ENCODE measurements at regions not wholly inside any gene's neighbourhood (a gene's known extent, or its start where the extent isn't known, plus 50 kb on each side); places are given as distances from the start of the nearest gene placed in this dataset.

GRCh38 chr2:64704161-64704560 lies 50.4 kb upstream of the SERTAD2 start:
- H3K27me3 ChIP-seq (ENCODE audit: control insufficient read depth, insufficient read depth, low read length) = no peaks in the 10 kb centered on the region
- H3K4me3 ChIP-seq (ENCODE audit: low read length) = no peak overlapping the region
- no peaks in the 10 kb centered on the region for H3K36me3 ChIP-seq (ENCODE audit: control insufficient read depth, insufficient read depth, low read length)
- no peaks in the 10 kb centered on the region for H3K4me1 ChIP-seq (ENCODE audit: control insufficient read depth, insufficient read depth, low read length)
- H3K27ac ChIP-seq (ENCODE audit: low read depth, low read length) = no peak overlapping the region
- no peak overlapping the region for H3K9ac ChIP-seq (ENCODE audit: low read length)

GRCh38 chr2:64704996-64705395 lies 51.3 kb upstream of the SERTAD2 start:
- no peak overlapping the region for H3K4me3 ChIP-seq (ENCODE audit: low read length)
- no peaks in the 10 kb centered on the region for H3K27me3 ChIP-seq (ENCODE audit: control insufficient read depth, insufficient read depth, low read length)
- H3K4me1 ChIP-seq (ENCODE audit: control insufficient read depth, insufficient read depth, low read length) = no peaks in the 10 kb centered on the region

GRCh38 chr2:64707276-64707675 lies 53.6 kb upstream of the SERTAD2 start:
- H3K27ac ChIP-seq (ENCODE audit: low read depth, low read length) = no peak overlapping the region
- H3K36me3 ChIP-seq (ENCODE audit: control insufficient read depth, insufficient read depth, low read length) = no peaks in the 10 kb centered on the region
- no peaks in the 10 kb centered on the region for H3K27me3 ChIP-seq (ENCODE audit: control insufficient read depth, insufficient read depth, low read length)
- no peak overlapping the region for H3K9ac ChIP-seq (ENCODE audit: low read length)
- no peak overlapping the region for H3K4me3 ChIP-seq (ENCODE audit: low read length)
- no peaks in the 10 kb centered on the region for H3K4me1 ChIP-seq (ENCODE audit: control insufficient read depth, insufficient read depth, low read length)

More at GRCh38 chr2:64704996-64705395, 51.3 kb upstream of the SERTAD2 start:
- no peak overlapping the region for H3K9ac ChIP-seq (ENCODE audit: low read length)
- no peak overlapping the region for H3K27ac ChIP-seq (ENCODE audit: low read depth, low read length)
- no peaks in the 10 kb centered on the region for H3K36me3 ChIP-seq (ENCODE audit: control insufficient read depth, insufficient read depth, low read length)

GRCh38 chr2:64708829-64709228 lies 55.1 kb upstream of the SERTAD2 start:
- H3K27ac ChIP-seq (ENCODE audit: low read depth, low read length) = no peak overlapping the region
- no peaks in the 10 kb centered on the region for H3K4me1 ChIP-seq (ENCODE audit: control insufficient read depth, insufficient read depth, low read length)
- no peaks in the 10 kb centered on the region for H3K27me3 ChIP-seq (ENCODE audit: control insufficient read depth, insufficient read depth, low read length)
- no peak overlapping the region for H3K9ac ChIP-seq (ENCODE audit: low read length)
- H3K4me3 ChIP-seq (ENCODE audit: low read length) = no peak overlapping the region
- no peaks in the 10 kb centered on the region for H3K36me3 ChIP-seq (ENCODE audit: control insufficient read depth, insufficient read depth, low read length)

GRCh38 chr2:64711252-64711800 lies 57.6 kb upstream of the SERTAD2 start:
- no peaks in the 10 kb centered on the region for H3K4me1 ChIP-seq (ENCODE audit: control insufficient read depth, insufficient read depth, low read length)

GRCh38 chr2:64713686-64714085 lies 60.0 kb upstream of the SERTAD2 start:
- Histone ChIP-seq H3K9ac (ENCODE audit: low read length) (no peak overlapping the region), H3K4me3 (ENCODE audit: low read length) (no peak overlapping the region), H3K27ac (ENCODE audit: low read depth, low read length) (no peak overlapping the region), H3K27me3 (ENCODE audit: control insufficient read depth, insufficient read depth, low read length) (no peaks in the 10 kb centered on the region), H3K36me3 (ENCODE audit: control insufficient read depth, insufficient read depth, low read length) (no peaks in the 10 kb centered on the region), H3K4me1 (ENCODE audit: control insufficient read depth, insufficient read depth, low read length) (no peaks in the 10 kb centered on the region)

More at GRCh38 chr2:64711252-64711800, 57.6 kb upstream of the SERTAD2 start:
- no peaks in the 10 kb centered on the region for H3K36me3 ChIP-seq (ENCODE audit: control insufficient read depth, insufficient read depth, low read length)
- no peak overlapping the region for H3K27ac ChIP-seq (ENCODE audit: low read depth, low read length)
- H3K27me3 ChIP-seq (ENCODE audit: control insufficient read depth, insufficient read depth, low read length) = no peaks in the 10 kb centered on the region
- H3K4me3 ChIP-seq (ENCODE audit: low read length) = no peak overlapping the region
- H3K9ac ChIP-seq (ENCODE audit: low read length) = no peak overlapping the region

- Histone ChIP-seq H3K36me3 (ENCODE audit: control insufficient read depth, insufficient read depth, low read length) (no peaks in the 10 kb centered on the region), H3K4me3 (ENCODE audit: low read length) (no peak overlapping the region), H3K9ac (ENCODE audit: low read length) (no peak overlapping the region), H3K27me3 (ENCODE audit: control insufficient read depth, insufficient read depth, low read length) (no peaks in the 10 kb centered on the region), H3K4me1 (ENCODE audit: control insufficient read depth, insufficient read depth, low read length) (no peaks in the 10 kb centered on the region), H3K27ac (ENCODE audit: low read depth, low read length) (no peak overlapping the region)
Observed at GRCh38 chr2:64716569-64716968, 62.9 kb upstream of the SERTAD2 start.

- Histone ChIP-seq H3K4me3 (ENCODE audit: low read length) (no peak overlapping the region), H3K27ac (ENCODE audit: low read depth, low read length) (no peak overlapping the region), H3K27me3 (ENCODE audit: control insufficient read depth, insufficient read depth, low read length) (no peaks in the 10 kb centered on the region), H3K4me1 (ENCODE audit: control insufficient read depth, insufficient read depth, low read length) (no peaks in the 10 kb centered on the region), H3K36me3 (ENCODE audit: control insufficient read depth, insufficient read depth, low read length) (no peaks in the 10 kb centered on the region), H3K9ac (ENCODE audit: low read length) (no peak overlapping the region)
Observed at GRCh38 chr2:64718250-64718885, 64.7 kb upstream of the SERTAD2 start.

- H3K4me3 ChIP-seq (ENCODE audit: low read length) = no peak overlapping the region
- no peaks in the 10 kb centered on the region for H3K4me1 ChIP-seq (ENCODE audit: control insufficient read depth, insufficient read depth, low read length)
- H3K36me3 ChIP-seq (ENCODE audit: control insufficient read depth, insufficient read depth, low read length) = no peaks in the 10 kb centered on the region
- no peaks in the 10 kb centered on the region for H3K27me3 ChIP-seq (ENCODE audit: control insufficient read depth, insufficient read depth, low read length)
- no peak overlapping the region for H3K27ac ChIP-seq (ENCODE audit: low read depth, low read length)
- H3K9ac ChIP-seq (ENCODE audit: low read length) = no peak overlapping the region
Observed at GRCh38 chr2:64720535-64721319, 67.0 kb upstream of the SERTAD2 start.

GRCh38 chr2:64721320-64721623 lies 67.6 kb upstream of the SERTAD2 start:
- Histone ChIP-seq H3K36me3 (ENCODE audit: control insufficient read depth, insufficient read depth, low read length) (no peaks in the 10 kb centered on the region), H3K27ac (ENCODE audit: low read depth, low read length) (no peak overlapping the region), H3K27me3 (ENCODE audit: control insufficient read depth, insufficient read depth, low read length) (no peaks in the 10 kb centered on the region), H3K4me3 (ENCODE audit: low read length) (no peak overlapping the region), H3K4me1 (ENCODE audit: control insufficient read depth, insufficient read depth, low read length) (no peaks in the 10 kb centered on the region), H3K9ac (ENCODE audit: low read length) (no peak overlapping the region)

GRCh38 chr2:64722291-64723044 lies 68.8 kb upstream of the SERTAD2 start:
- H3K27me3 ChIP-seq (ENCODE audit: control insufficient read depth, insufficient read depth, low read length) = no peaks in the 10 kb centered on the region
- no peaks in the 10 kb centered on the region for H3K36me3 ChIP-seq (ENCODE audit: control insufficient read depth, insufficient read depth, low read length)
- H3K4me1 ChIP-seq (ENCODE audit: control insufficient read depth, insufficient read depth, low read length) = no peaks in the 10 kb centered on the region
- no peak overlapping the region for H3K9ac ChIP-seq (ENCODE audit: low read length)
- no peak overlapping the region for H3K27ac ChIP-seq (ENCODE audit: low read depth, low read length)
- no peak overlapping the region for H3K4me3 ChIP-seq (ENCODE audit: low read length)

GRCh38 chr2:64727013-64727767 lies 73.5 kb upstream of the SERTAD2 start:
- Histone ChIP-seq H3K9ac (ENCODE audit: low read length) (no peak overlapping the region), H3K27me3 (ENCODE audit: control insufficient read depth, insufficient read depth, low read length) (no peaks in the 10 kb centered on the region), H3K4me3 (ENCODE audit: low read length) (no peak overlapping the region), H3K36me3 (ENCODE audit: control insufficient read depth, insufficient read depth, low read length) (no peaks in the 10 kb centered on the region), H3K27ac (ENCODE audit: low read depth, low read length) (no peak overlapping the region), H3K4me1 (ENCODE audit: control insufficient read depth, insufficient read depth, low read length) (peaks cover 10% of the 10 kb centered on the region)

All from rectal smooth muscle tissue (tissue), 1 donor.